ENCODE measurements at regions not wholly inside any gene's neighbourhood (a gene's known extent, or its start where the extent isn't known, plus 50 kb on each side); places are given as distances from the start of the nearest gene placed in this dataset.

DNA sequence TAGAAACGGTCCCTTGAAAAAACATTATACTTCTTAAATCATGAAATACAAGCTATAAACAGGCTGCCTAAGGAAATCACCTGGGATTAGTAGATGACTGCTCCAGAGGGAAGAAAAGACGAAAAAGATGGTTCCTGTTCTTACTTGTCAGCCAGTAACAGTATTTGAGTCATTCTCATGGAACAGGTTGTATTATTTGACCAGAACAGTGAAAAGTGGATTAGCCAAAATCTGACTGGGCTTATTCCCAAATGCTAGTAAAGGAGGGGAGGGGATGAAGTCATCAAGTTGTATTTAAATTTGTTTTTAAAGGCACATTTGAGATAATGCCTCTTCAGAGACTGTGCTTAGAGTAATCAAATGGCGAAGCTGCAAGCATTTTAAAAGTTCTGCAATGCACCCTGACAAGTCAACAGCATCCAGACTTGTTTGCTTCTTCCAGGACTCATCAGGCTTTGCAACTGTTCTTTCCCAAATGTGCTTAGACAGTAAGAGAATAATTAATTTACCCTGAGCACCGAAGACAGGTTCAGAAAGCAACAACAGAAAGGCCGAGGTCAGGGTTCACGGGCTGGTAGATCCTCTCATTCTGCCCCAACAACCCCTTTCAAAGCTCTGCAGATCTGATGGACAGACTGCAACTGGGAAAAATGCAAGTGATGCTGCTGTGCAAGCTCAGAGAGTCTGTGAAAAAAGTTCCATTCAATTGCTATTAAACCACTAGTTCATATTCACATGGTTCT, 800.6 kb downstream of the KCTD16 start:
- no peak for ATAC-seq
- TF ChIP-seq ARNTL (CRISPR knock-in tag; IDR thresholded peaks at IDR 0.05; ENCODE audit: borderline replicate concordance, low read depth), result no peak
- no peak for TF ChIP-seq ZFP30 (CRISPR knock-in tag; IDR thresholded peaks at IDR 0.05)
- TF ChIP-seq, protein P1, sequence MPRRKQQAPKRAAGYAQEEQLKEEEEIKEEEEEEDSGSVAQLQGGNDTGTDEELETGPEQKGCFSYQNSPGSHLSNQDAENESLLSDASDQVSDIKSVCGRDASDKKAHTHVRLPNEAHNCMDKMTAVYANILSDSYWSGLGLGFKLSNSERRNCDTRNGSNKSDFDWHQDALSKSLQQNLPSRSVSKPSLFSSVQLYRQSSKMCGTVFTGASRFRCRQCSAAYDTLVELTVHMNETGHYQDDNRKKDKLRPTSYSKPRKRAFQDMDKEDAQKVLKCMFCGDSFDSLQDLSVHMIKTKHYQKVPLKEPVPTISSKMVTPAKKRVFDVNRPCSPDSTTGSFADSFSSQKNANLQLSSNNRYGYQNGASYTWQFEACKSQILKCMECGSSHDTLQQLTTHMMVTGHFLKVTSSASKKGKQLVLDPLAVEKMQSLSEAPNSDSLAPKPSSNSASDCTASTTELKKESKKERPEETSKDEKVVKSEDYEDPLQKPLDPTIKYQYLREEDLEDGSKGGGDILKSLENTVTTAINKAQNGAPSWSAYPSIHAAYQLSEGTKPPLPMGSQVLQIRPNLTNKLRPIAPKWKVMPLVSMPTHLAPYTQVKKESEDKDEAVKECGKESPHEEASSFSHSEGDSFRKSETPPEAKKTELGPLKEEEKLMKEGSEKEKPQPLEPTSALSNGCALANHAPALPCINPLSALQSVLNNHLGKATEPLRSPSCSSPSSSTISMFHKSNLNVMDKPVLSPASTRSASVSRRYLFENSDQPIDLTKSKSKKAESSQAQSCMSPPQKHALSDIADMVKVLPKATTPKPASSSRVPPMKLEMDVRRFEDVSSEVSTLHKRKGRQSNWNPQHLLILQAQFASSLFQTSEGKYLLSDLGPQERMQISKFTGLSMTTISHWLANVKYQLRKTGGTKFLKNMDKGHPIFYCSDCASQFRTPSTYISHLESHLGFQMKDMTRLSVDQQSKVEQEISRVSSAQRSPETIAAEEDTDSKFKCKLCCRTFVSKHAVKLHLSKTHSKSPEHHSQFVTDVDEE (CRISPR knock-in tag; IDR thresholded peaks at IDR 0.05), result no peak
- no peak for TF ChIP-seq CSDC2 (CRISPR knock-in tag; IDR thresholded peaks at IDR 0.05)
- TF ChIP-seq ZNF70 (CRISPR knock-in tag; IDR thresholded peaks at IDR 0.05), result no peak
- no peak for TF ChIP-seq TCF4 (CRISPR knock-in tag; IDR thresholded peaks at IDR 0.05; ENCODE audit: borderline replicate concordance)
- TF ChIP-seq ZFP3 (CRISPR knock-in tag; IDR thresholded peaks at IDR 0.05), result no peak
- TF ChIP-seq RARB (CRISPR knock-in tag; IDR thresholded peaks at IDR 0.05), result no peak
- TF ChIP-seq ZNF8 (CRISPR knock-in tag; IDR thresholded peaks at IDR 0.05), result no peak

DNA sequence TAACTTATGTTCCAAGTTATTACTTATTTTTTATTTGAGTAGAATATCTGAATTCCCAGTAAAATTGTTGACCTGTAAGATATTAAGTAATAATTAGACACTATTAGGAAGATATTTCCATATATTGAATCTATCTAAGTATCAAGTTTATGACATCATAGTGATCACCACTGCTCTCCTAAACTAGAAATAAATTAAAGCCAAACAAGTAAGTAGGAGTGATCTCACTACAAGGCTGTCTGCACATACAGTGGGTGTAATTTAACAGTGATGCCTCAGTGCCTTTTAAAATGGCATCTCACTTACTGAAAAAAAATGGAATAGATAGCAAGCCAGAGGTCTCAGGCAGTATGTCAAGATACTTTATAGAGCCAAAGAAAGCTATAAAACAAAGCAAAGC, 789.6 kb downstream of the KCTD16 start:
- TF ChIP-seq TOX (CRISPR knock-in tag; IDR thresholded peaks at IDR 0.05; ENCODE audit: borderline replicate concordance) (no peak), RARB (CRISPR knock-in tag; IDR thresholded peaks at IDR 0.05) (no peak), ZNF565 (CRISPR knock-in tag; conservative IDR thresholded peaks at IDR 0.05; ENCODE audit: low read depth) (no peak), ZFP3 (CRISPR knock-in tag; IDR thresholded peaks at IDR 0.05) (no peak), ISL1 (CRISPR knock-in tag; IDR thresholded peaks at IDR 0.05) (no peak), CSDC2 (CRISPR knock-in tag; IDR thresholded peaks at IDR 0.05) (no peak), ZNF8 (CRISPR knock-in tag; IDR thresholded peaks at IDR 0.05) (no peak), PPARA (CRISPR knock-in tag; IDR thresholded peaks at IDR 0.05; ENCODE audit: borderline replicate concordance) (no peak), BACH2 (CRISPR knock-in tag; IDR thresholded peaks at IDR 0.05; ENCODE audit: borderline replicate concordance) (no peak), ARNTL (CRISPR knock-in tag; IDR thresholded peaks at IDR 0.05; ENCODE audit: borderline replicate concordance, low read depth) (no peak), OSR1 (CRISPR knock-in tag; IDR thresholded peaks at IDR 0.05) (no peak), ZC3H10 (CRISPR knock-in tag; IDR thresholded peaks at IDR 0.05) (no peak), SNAI2 (CRISPR knock-in tag; IDR thresholded peaks at IDR 0.05) (no peak), TCF4 (CRISPR knock-in tag; IDR thresholded peaks at IDR 0.05; ENCODE audit: borderline replicate concordance) (no peak), ESRRG (CRISPR knock-in tag; IDR thresholded peaks at IDR 0.05) (no peak), ZNF70 (CRISPR knock-in tag; IDR thresholded peaks at IDR 0.05) (no peak)
- TF ChIP-seq, protein P2, sequence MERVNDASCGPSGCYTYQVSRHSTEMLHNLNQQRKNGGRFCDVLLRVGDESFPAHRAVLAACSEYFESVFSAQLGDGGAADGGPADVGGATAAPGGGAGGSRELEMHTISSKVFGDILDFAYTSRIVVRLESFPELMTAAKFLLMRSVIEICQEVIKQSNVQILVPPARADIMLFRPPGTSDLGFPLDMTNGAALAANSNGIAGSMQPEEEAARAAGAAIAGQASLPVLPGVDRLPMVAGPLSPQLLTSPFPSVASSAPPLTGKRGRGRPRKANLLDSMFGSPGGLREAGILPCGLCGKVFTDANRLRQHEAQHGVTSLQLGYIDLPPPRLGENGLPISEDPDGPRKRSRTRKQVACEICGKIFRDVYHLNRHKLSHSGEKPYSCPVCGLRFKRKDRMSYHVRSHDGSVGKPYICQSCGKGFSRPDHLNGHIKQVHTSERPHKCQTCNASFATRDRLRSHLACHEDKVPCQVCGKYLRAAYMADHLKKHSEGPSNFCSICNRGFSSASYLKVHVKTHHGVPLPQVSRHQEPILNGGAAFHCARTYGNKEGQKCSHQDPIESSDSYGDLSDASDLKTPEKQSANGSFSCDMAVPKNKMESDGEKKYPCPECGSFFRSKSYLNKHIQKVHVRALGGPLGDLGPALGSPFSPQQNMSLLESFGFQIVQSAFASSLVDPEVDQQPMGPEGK (CRISPR knock-in tag; IDR thresholded peaks at IDR 0.05; ENCODE audit: borderline replicate concordance), result no peak
- TF ChIP-seq, protein P3, sequence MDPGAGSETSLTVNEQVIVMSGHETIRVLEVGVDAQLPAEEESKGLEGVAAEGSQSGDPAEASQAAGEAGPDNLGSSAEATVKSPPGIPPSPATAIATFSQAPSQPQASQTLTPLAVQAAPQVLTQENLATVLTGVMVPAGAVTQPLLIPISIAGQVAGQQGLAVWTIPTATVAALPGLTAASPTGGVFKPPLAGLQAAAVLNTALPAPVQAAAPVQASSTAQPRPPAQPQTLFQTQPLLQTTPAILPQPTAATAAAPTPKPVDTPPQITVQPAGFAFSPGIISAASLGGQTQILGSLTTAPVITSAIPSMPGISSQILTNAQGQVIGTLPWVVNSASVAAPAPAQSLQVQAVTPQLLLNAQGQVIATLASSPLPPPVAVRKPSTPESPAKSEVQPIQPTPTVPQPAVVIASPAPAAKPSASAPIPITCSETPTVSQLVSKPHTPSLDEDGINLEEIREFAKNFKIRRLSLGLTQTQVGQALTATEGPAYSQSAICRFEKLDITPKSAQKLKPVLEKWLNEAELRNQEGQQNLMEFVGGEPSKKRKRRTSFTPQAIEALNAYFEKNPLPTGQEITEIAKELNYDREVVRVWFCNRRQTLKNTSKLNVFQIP (CRISPR knock-in tag; IDR thresholded peaks at IDR 0.05; ENCODE audit: borderline replicate concordance, low read depth), result no peak
- TF ChIP-seq, protein P4, sequence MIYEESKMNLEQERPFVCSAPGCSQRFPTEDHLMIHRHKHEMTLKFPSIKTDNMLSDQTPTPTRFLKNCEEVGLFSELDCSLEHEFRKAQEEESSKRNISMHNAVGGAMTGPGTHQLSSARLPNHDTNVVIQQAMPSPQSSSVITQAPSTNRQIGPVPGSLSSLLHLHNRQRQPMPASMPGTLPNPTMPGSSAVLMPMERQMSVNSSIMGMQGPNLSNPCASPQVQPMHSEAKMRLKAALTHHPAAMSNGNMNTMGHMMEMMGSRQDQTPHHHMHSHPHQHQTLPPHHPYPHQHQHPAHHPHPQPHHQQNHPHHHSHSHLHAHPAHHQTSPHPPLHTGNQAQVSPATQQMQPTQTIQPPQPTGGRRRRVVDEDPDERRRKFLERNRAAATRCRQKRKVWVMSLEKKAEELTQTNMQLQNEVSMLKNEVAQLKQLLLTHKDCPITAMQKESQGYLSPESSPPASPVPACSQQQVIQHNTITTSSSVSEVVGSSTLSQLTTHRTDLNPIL (CRISPR knock-in tag; IDR thresholded peaks at IDR 0.05; ENCODE audit: low read depth), result no peak
- TF ChIP-seq, protein P5, sequence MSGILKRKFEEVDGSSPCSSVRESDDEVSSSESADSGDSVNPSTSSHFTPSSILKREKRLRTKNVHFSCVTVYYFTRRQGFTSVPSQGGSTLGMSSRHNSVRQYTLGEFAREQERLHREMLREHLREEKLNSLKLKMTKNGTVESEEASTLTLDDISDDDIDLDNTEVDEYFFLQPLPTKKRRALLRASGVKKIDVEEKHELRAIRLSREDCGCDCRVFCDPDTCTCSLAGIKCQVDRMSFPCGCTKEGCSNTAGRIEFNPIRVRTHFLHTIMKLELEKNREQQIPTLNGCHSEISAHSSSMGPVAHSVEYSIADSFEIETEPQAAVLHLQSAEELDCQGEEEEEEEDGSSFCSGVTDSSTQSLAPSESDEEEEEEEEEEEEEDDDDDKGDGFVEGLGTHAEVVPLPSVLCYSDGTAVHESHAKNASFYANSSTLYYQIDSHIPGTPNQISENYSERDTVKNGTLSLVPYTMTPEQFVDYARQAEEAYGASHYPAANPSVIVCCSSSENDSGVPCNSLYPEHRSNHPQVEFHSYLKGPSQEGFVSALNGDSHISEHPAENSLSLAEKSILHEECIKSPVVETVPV (CRISPR knock-in tag; IDR thresholded peaks at IDR 0.05), result no peak
- ATAC-seq, result no peak
